ENCODE measurements at regions not wholly inside any gene's neighbourhood (a gene's known extent, or its start where the extent isn't known, plus 50 kb on each side); places are given as distances from the start of the nearest gene placed in this dataset.

GRCh38 chr6:215335-216034 is 76.8 kb upstream of the DUSP22 start:
- no peak for TF ChIP-seq EZH2 (IDR thresholded peaks at IDR 0.05; ENCODE audit: low read depth)
- TF ChIP-seq CTCF (conservative IDR thresholded peaks at IDR 0.05), result no peak

Data from PC-9 (cell line).